ENCODE measurements at regions not wholly inside any gene's neighbourhood (a gene's known extent, or its start where the extent isn't known, plus 50 kb on each side); places are given as distances from the start of the nearest gene placed in this dataset.
"Not testable (repeated sequence)": the region's sequence is repeated elsewhere in the genome, so short reads cannot be mapped to it uniquely, and the experiment has no call there.

GRCh38 chr3:103796068-103796467 is 1361.3 kb downstream of the ZPLD1 start:
- no peak for DNase-seq

DNA sequence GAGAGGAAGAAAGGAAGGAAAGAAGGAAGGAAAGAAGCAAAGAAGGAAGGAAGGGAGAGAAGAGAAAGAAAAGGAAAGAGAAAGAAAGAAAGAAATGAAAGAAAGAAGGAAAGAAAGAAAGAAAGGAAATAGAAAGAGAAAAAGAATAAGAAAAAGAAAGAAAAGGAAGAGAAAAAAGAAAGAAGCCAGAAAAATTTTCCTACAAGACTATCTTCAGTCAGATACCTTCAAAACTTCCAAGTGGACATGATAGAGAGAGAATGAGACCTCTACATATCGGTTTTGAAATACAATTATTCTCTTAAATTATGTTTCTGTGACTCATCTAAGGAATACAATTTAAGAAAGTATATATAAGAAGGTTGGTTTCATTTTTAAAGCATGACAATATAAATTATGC is 1369.0 kb downstream of the ZPLD1 start:
- DNase-seq = no peak

GRCh38 chr3:103810167-103810566 is 1375.4 kb downstream of the ZPLD1 start:
- DNase-seq = no peak

DNA sequence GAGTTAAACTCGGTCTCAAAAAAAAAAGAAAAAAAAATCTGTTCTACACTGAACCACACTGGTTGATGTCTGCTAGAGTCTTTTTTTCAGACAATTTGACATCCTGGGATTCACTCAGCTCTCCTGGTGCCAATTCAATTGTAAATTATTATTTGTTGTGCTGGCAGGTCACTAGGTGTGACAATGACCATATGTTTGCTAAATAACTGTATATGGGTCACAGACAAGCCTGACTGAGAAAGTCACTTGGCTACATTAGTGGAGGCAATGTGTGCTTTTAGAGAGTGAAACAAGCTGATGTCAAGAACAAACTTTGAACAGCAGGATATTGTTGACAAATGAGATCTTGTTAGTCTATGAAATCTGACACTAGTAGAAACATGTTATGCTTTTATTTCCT is 1379.1 kb downstream of the ZPLD1 start:
- no peak for DNase-seq

- no peak for DNase-seq
Observed at GRCh38 chr3:103818398-103818797, 1383.6 kb downstream of the ZPLD1 start.

- no peak for DNase-seq
Observed at GRCh38 chr3:103818800-103819199, 1384.0 kb downstream of the ZPLD1 start.

- DNase-seq = no peak
Observed at GRCh38 chr3:103825586-103825985, 1390.8 kb downstream of the ZPLD1 start.

DNA sequence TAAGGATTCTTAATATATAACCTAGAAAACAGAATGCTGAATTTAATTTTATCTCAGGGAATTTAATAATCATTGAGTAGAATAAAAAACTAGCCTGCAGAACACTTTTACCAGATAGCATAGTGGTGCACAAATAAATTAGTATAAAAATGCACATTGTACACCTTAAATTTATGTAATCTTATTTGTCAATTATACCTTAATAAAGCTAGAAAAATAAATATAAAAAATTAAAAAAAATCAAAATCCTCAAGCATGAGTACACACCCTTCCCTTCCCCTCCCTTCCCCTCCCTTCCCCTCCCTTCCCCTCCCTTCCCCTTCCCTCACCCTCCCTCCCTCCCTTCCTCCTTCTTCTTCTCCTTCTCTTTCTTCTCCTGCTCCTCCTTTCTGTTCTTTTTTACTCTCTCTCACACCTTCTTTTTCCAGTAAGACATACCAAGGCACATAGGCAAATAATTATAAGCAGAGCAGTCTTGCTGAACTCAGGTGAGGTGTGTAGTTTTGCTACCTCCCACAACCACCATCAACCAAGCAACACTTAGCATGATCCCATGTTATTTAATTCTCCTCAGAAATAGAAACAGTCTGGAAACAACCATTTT is 1395.0 kb downstream of the ZPLD1 start:
- no peak for DNase-seq

DNA sequence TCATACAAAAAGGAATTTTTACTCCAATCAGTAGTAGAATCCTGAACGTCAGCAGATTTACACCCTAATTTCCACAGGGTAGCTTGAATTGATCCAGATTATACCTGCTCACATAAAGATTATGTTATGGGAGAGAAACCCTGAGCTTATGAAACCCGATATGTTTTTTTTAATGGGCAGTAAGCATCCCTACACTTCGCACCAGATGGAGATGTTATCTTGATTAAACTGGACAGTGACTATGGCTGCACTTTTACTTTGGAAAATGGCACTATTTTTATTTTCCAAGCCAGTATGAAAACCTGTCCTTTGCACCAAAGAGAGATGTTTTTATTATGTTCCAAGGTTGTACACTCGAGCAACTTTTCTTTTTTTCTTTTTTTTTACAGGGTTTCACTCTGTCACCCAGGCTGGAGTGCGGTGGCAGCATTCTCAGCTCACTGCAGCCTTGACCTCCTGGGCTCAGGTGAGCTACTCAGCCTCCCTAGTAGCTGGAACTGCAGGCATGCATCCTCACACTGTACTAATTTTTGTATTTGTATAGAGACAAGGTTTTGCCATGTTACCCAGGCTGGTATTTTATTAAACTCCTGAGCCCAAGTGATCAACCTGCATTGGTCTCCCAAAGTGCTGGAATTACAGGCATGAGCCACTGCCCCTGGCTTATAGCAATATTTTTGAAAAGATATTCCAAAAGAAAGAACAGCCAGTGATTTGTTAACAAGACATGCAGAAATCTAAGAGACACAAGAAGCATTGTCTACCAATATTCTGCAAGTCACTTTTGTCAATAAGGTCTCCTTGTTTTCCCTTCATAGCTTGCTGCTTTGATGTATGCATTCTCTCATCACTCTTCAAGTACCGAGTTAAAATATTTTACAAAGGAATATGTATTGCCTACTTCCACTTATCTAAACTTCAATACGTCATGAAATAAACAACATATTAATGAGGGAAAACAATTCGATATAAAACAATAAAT is 1412.6 kb downstream of the ZPLD1 start:
- DNase-seq = no peak

- no peak for DNase-seq
Observed at GRCh38 chr3:103851793-103852192, 1417.0 kb downstream of the ZPLD1 start.

DNA sequence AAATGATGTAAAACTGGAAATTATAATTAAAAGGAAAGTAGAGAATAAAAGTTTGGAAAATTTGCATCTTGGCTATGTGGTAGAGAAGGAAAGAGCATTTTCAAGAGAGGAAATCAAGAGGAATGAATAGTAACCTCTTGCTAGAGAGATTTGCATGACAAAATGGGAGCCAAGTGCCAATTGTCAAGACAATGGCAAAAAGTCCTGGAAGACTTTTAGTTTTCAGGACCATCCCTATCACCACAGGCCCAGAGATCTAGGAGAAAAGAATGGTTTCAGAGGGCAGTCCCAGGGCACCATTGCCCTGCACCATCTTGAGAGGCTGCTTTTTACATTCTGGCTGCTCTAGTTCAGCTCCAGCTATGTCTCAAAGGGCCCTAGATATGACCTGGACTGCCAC is 1427.6 kb downstream of the ZPLD1 start:
- DNase-seq = no peak

- DNase-seq = no peak
Observed at GRCh38 chr3:103863381-103863780, 1428.6 kb downstream of the ZPLD1 start.

GRCh38 chr3:103866113-103866512 is 1431.3 kb downstream of the ZPLD1 start:
- DNase-seq = no peak

DNA sequence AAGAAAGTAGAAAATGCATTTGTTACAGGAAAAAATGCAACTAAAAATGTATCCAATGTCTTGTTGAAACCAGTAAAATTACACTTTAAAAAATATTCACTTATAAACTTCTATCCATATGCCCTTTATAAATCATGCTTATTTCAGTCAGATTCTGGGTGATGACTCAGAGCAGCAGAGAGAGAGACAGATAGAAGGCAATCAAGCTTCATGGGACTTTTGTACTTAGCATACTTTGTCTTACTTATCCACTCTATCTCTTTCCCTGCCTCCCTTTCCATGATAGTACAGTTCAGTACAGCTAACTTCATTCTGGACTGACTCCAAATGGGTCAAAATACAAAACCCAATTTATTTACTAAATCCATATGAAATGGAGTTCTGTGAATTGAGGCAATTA is 1438.2 kb downstream of the ZPLD1 start:
- DNase-seq = no peak

DNA sequence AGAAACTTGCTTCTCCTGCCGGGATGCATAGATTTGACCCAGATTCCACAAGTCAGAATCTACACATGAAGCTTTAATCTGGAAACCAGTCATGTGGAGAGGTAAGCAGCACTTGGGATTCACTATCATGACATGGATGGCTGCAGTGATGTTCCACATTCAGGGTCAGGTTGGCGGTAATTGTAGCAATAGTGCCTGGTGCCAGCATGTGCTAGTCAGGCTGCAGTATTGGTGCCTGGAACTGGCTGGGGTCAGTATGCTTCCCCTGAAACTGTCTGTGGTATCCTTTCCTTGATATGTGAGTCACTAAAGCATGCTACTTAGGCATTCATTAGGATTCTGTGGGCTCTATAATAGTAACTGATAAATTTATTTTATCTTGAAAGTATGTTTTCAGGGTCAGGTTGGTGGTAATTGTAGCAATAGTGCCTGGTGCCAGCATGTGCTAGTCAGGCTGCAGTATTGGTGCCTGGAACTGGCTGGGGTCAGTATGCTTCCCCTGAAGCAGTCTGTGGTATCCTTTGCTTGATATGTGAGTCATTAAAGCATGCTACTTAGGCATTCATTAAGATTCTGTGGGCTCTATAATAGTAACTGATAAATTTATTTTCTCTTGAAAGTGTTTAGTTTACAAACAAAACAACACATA is 1439.2 kb downstream of the ZPLD1 start:
- DNase-seq = no peak

- DNase-seq = not testable (repeated sequence)
Observed at GRCh38 chr3:103881809-103882208, 1447.0 kb downstream of the ZPLD1 start.

- DNase-seq = no peak
Observed at GRCh38 chr3:103889675-103890074, 1454.9 kb downstream of the ZPLD1 start.

- no peak for DNase-seq
Observed at GRCh38 chr3:103894162-103894822, 1459.5 kb downstream of the ZPLD1 start.

GRCh38 chr3:103899328-103899727 is 1464.5 kb downstream of the ZPLD1 start:
- no peak for DNase-seq

GRCh38 chr3:103904991-103905390 is 1461.7 kb upstream of the ALCAM start:
- DNase-seq = no peak

- DNase-seq = no peak
Observed at GRCh38 chr3:103906304-103906703, 1460.4 kb upstream of the ALCAM start.

GRCh38 chr3:103906808-103907207 is 1459.9 kb upstream of the ALCAM start:
- no peak for DNase-seq

GRCh38 chr3:103907567-103907966 is 1459.1 kb upstream of the ALCAM start:
- DNase-seq = no peak
